ENCODE measurements at regions not wholly inside any gene's neighbourhood (a gene's known extent, or its start where the extent isn't known, plus 50 kb on each side); places are given as distances from the start of the nearest gene placed in this dataset.

DNA sequence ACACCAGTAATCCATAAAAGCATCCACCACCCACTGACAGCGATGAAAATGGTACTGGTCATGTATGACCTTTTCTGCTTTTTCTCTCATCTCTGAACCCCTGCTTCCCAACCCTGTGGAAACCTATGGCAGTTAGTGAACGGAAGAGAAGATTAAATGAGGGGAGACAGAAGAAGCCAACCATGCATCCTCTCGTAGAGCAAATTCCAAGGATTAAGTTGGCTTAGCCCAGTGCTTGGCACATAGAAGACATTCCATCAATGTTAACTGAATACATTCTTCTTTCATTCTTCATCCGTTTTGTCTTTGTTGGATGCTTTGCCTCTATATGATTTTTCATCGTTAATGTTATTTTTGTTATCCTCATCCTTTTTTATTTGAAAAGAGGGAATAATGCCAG lies 339.7 kb upstream of the FLRT2 start:
- H3K4me1 ChIP-seq, result no peaks in the 10 kb centered on the region
- no peaks in the 10 kb centered on the region for H3K27me3 ChIP-seq (ENCODE audit: low read depth)
- H3K4me3 ChIP-seq, result no peak overlapping the region
- H3K9me3 ChIP-seq, result no peaks in the 10 kb centered on the region
- H3K27ac ChIP-seq, result no peak overlapping the region
- intact Hi-C loops (cut with DNase I), result no loop called here
- TF ChIP-seq, protein P1, sequence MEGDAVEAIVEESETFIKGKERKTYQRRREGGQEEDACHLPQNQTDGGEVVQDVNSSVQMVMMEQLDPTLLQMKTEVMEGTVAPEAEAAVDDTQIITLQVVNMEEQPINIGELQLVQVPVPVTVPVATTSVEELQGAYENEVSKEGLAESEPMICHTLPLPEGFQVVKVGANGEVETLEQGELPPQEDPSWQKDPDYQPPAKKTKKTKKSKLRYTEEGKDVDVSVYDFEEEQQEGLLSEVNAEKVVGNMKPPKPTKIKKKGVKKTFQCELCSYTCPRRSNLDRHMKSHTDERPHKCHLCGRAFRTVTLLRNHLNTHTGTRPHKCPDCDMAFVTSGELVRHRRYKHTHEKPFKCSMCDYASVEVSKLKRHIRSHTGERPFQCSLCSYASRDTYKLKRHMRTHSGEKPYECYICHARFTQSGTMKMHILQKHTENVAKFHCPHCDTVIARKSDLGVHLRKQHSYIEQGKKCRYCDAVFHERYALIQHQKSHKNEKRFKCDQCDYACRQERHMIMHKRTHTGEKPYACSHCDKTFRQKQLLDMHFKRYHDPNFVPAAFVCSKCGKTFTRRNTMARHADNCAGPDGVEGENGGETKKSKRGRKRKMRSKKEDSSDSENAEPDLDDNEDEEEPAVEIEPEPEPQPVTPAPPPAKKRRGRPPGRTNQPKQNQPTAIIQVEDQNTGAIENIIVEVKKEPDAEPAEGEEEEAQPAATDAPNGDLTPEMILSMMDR (IDR thresholded peaks at IDR 0.05), result no peak
- DNase-seq (no peak), ATAC-seq (no peak)
- no peaks in the 10 kb centered on the region for H3K36me3 ChIP-seq

DNA sequence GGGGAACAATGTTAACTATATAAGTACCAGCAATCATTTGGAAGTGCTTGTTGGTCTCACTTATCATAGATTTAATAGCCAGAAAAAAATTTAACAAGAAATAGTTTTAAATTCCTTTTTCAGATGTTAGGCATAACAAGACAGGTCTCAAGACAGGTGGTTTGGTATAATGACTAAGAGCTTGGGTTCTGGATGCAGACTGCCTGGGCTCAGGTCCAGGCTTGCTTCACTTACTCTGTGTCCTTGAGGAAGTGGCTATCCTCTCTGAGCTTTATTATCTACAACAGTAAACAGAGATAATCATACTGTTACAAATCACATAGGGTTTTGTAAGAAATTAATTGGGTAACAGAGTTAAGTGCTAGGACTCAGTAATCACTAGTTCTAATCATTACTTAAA lies 338.0 kb upstream of the FLRT2 start:
- ATAC-seq (no peak), DNase-seq (no peak)
- H3K9me3 ChIP-seq, result no peaks in the 10 kb centered on the region
- H3K4me3 ChIP-seq, result no peak overlapping the region
- no peaks in the 10 kb centered on the region for H3K27me3 ChIP-seq (ENCODE audit: low read depth)
- H3K27ac ChIP-seq, result no peak overlapping the region
- no peaks in the 10 kb centered on the region for H3K4me1 ChIP-seq
- intact Hi-C loops (cut with DNase I), result no loop called here
- TF ChIP-seq, protein P1 (IDR thresholded peaks at IDR 0.05), result no peak
- no peaks in the 10 kb centered on the region for H3K36me3 ChIP-seq

DNA sequence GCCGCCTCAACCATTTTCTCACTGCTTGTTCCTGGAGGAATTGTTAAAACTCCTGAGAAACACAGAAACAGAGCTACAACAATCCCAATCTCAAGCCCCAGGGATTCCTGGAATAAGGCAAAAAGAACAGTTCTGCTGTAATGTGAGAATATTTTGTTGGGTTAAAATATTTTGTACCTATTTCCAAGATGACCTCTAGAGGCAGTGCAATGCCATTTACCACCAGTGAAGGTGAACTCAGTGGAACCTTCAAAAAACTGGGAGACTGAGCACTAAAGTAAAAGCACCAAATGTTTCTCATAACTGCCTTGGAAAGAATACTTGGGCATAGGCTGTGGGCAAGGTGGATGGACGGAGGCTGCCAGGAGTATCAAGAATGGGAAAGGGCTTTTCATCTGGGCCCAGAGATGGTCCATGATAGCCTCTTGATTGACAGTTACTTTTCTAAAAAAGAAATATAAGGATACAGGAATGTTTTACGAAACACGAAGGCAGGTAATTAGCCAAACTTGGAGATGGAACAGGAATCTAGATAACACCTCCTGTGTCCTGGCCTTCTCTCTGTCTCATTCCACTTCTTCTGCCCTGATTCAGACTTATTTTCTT lies 334.0 kb upstream of the FLRT2 start:
- TF ChIP-seq, protein P1 (IDR thresholded peaks at IDR 0.05), result peak; percentile 49
- no peaks in the 10 kb centered on the region for H3K4me1 ChIP-seq
- intact Hi-C loops (cut with DNase I), result no loop called here
- H3K36me3 ChIP-seq, result no peaks in the 10 kb centered on the region
- ATAC-seq, result peak in 1 of 2 donors; percentile 33
- no peak overlapping the region for H3K27ac ChIP-seq
- no peaks in the 10 kb centered on the region for H3K9me3 ChIP-seq
- no peak for DNase-seq
- H3K4me3 ChIP-seq, result no peak overlapping the region
- H3K27me3 ChIP-seq (ENCODE audit: low read depth), result no peaks in the 10 kb centered on the region

DNA sequence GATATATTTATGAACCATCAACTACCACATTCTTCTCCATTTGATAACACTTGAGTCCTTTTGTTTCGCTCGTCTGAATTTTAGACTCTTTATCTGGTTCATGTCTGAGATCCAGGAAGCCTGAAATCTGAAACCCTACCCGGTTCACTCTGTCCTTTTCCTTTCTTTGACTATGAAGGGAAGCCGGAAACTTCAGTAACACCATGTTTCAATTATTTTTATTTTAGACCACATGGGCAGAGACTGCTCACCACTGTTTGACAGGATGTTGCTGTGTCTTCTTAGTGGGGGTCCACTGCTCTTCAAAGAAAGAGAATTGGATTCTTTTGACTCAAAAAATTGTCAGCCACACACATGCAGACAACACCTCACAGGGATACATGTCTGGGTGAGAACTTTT lies 331.9 kb upstream of the FLRT2 start:
- ATAC-seq (no peak), DNase-seq (no peak)
- H3K4me3 ChIP-seq, result no peak overlapping the region
- intact Hi-C loops (cut with DNase I), result no loop called here
- H3K36me3 ChIP-seq, result no peaks in the 10 kb centered on the region
- no peaks in the 10 kb centered on the region for H3K4me1 ChIP-seq
- H3K27ac ChIP-seq, result no peak overlapping the region
- no peaks in the 10 kb centered on the region for H3K9me3 ChIP-seq
- no peaks in the 10 kb centered on the region for H3K27me3 ChIP-seq (ENCODE audit: low read depth)
- TF ChIP-seq, protein P1 (IDR thresholded peaks at IDR 0.05), result no peak

DNA sequence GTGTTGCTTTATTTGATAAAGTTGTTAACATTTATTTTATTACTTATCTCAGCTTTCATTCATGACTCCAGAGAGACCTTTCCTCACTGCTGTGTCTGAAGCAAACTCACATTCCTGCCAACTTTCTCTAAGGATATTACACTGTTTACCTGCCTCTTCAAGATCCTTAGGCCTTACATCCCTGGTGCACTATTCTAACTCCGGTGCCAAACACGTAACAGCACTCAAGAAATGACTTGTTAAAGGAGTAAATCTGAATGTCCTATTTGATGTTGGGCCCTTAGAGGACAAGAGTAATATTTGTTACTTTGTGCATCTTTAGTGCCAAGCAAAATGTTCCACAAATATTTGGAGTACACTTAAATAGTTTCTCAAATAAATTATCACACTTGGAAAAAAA lies 324.1 kb upstream of the FLRT2 start:
- TF ChIP-seq, protein P1 (IDR thresholded peaks at IDR 0.05), result no peak
- no peak overlapping the region for H3K27ac ChIP-seq
- H3K36me3 ChIP-seq, result no peaks in the 10 kb centered on the region
- DNase-seq (no peak), ATAC-seq (peak; percentile 77 to 80)
- no peak overlapping the region for H3K4me3 ChIP-seq
- no peaks in the 10 kb centered on the region for H3K27me3 ChIP-seq (ENCODE audit: low read depth)
- intact Hi-C loops (cut with DNase I), result no loop called here
- no peaks in the 10 kb centered on the region for H3K9me3 ChIP-seq
- H3K4me1 ChIP-seq, result no peaks in the 10 kb centered on the region
